Raji (cell line): ENCODE measurements at regions not wholly inside any gene's neighbourhood (a gene's known extent, or its start where the extent isn't known, plus 50 kb on each side); places are given as distances from the start of the nearest gene placed in this dataset.

Experiments
- POLR2A ChIP-seq: IDR thresholded peaks from 2 replicates; pipeline ENCODE4 v1.6.1; 2011; ENCODE audit warnings: low read depth, low read length, control low read depth; ENCODE audit not compliant: insufficient read depth

- no peak for TF ChIP-seq POLR2A
These were observed 632.7 kb upstream of the ID2 start for GRCh38 chr2:8049176-8049575.

DNA sequence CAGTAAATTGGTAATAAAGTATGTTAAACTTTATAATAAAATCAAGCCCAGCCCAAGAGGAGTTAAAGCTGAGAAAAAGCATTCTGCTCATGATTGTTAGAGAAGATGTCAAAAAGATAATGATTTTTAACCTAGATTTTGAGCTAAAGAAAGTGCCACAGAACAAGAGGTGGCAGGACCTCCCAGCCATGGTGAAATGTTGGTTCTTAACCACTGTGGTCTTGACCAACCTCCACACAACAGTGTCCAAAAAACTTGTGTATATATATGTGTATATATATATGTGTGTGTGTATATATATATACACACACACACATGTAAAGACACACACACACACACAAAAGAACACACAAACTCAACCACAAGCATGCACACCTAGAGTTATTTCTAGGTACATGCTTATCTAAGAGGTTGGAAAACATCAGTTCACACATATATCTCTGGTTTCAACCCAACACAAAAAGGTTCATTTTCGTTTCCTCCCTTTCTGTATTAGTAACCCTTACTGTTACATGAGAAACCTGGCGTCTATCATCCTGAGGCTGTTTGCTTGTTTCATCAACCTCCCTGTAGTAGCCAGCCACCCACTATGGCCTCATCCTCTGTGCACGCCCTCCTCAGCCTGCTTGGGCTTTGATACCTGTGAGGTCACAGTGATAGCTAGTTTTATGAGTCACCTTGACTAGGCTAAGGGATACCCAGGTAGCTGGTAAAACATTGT, 631.8 kb upstream of the ID2 start:
- no peak for TF ChIP-seq POLR2A

DNA sequence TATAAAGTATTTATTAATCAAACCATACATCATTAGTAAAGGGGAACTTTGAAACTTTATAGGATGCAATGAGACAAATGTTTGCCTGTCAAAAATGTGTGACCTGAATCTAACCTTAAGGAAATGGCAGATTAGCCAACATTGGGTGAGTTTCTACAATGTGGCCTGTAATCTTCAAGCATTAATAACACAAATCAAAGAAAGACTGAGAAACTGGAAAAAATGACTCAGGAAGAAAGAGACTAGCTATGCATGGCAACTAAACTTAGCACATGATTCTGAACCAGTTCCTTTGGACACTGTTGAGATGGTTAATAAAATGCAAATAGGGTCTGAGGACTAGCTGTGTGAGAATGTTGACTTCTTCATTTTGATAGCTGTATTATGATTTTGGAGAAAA, 628.6 kb upstream of the ID2 start:
- TF ChIP-seq POLR2A: no peak

GRCh38 chr2:8054070-8054469, 627.8 kb upstream of the ID2 start:
- no peak for TF ChIP-seq POLR2A

DNA sequence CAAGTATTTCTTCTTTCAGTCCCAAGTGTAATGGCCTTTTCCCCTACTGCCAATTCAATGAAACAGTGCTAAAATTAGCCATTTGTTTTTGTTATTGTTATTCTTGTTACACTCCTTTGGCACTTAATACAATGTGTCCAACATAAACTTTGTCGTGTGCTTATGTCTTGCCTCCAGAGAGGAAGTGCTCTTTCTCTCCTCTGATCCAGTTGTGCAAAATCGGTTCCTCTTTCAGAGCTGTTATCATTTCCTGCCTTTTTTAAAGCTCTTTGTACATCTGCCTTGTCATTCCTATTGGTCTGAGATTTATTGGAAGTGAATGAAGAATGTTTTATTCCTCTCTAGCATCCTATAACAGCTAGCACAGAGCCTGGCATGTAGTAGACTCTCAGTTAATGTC, 623.2 kb upstream of the ID2 start:
- TF ChIP-seq POLR2A: no peak

- no peak for TF ChIP-seq POLR2A
These were observed 622.6 kb upstream of the ID2 start for GRCh38 chr2:8059255-8059654.

DNA sequence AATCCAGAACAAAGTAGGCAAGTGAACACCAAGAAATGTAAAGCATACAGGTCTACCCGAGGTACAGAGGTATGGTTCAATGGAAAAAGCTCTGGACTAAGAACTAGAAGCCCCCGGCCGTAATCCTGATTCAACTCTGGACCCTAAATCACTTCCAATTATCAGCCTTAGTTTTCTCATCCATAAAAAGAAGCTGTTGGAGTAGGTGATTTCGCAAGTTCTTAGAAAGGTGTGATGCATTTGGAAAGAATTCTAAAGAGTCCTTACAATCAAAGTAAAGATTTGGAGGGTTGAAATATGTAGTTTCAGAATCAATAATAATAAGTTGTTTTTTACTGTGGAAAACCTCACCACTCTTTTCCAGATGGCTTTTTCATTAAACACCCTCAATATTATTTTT, 622.1 kb upstream of the ID2 start:
- no peak for TF ChIP-seq POLR2A

DNA sequence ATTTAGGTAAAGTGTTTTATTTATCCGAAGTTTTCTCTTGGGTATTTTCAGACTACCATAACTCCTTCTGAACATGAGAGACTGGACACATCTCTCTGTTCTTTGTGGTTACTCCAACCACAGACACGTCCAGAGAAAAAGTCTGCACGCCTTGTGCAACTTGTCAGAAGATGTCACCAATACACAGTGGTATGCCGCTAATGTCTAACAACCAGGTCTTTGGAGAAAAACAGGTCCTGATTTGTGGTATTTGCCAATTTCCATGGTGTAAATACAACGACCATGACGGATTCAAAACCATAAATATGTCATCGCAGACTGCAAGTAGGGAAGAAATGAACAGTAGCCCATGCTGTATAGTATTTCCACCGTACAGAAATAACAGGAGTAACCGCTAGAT, 620.6 kb upstream of the ID2 start:
- no peak for TF ChIP-seq POLR2A

DNA sequence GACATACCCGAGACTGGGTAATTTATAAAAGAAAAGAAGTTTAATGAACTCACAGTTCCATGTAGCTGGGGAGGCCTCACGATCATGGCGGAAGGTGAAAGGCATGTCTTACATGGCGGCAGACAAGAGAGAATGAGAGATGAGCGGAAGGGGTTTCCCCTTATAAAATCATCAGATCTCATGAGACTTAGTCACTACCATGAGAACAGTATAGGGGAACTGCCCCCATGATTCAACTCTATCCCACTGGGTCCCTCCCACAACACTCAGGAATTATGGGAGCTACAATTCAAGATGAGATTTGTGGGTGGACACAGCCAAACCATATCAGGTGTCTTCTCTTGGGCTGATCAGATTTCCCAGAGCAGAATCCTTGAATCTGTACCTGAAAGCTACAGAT, 617.3 kb upstream of the ID2 start:
- no peak for TF ChIP-seq POLR2A

GRCh38 chr2:8065191-8065590, 616.7 kb upstream of the ID2 start:
- TF ChIP-seq POLR2A: no peak

- no peak for TF ChIP-seq POLR2A
These were observed 614.0 kb upstream of the ID2 start for GRCh38 chr2:8067784-8068336.

GRCh38 chr2:8072907-8073306, 608.9 kb upstream of the ID2 start:
- TF ChIP-seq POLR2A: no peak

GRCh38 chr2:8073916-8074315, 607.9 kb upstream of the ID2 start:
- TF ChIP-seq POLR2A: no peak

GRCh38 chr2:8076448-8077342, 605.2 kb upstream of the ID2 start:
- TF ChIP-seq POLR2A: no peak

- no peak for TF ChIP-seq POLR2A
These were observed 603.2 kb upstream of the ID2 start for GRCh38 chr2:8078705-8079104.

- TF ChIP-seq POLR2A: no peak
These were observed 601.8 kb upstream of the ID2 start for GRCh38 chr2:8080063-8080462.
